AG09309 (cell line): ENCODE measurements at regions not wholly inside any gene's neighbourhood (a gene's known extent, or its start where the extent isn't known, plus 50 kb on each side); places are given as distances from the start of the nearest gene placed in this dataset.
A peak's percentile ranks its signal among the peaks of the same experiment; 100 is the strongest.

Source experiments
- DNase-seq: peaks from one replicate; pipeline ENCODE4 v3.0.0-alpha.2; 2010; ENCODE audit warnings: low read depth
- H3K4me3 ChIP-seq: 2 replicates; pipeline ENCODE4 v1.5.1; 2011; ENCODE audit warnings: mild to moderate bottlenecking, low read depth, low read length, moderate library complexity; ENCODE audit not compliant: control insufficient read depth
- TF ChIP-seq, protein P1 (sequence below): IDR thresholded peaks from 2 replicates; pipeline ENCODE4 v1.5.1; 2011; ENCODE audit warnings: mild to moderate bottlenecking, low read depth, low read length, inconsistent platforms; ENCODE audit not compliant: insufficient read depth, control insufficient read depth; ENCODE audit errors: missing control alignments

DNA sequence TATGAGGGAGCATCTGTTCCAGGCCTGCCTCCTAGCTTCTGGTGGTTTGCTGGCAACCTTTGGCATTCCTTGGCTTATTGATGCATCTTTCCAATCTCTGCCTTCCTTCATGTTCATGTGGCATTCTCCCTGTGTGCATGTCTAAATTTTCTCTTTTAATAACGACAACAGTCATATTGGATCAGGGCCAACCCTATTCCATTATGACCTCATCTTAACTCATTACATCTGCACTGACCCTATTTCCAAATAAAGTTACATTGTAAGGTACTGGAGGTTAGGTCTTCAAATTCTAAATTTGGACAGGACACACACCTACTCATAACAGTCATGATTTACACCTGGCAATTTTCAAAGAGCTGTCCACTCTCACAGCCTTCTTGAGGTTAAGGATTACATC lies 117.2 kb upstream of the FGGY start:
- no peak overlapping the region for H3K4me3 ChIP-seq
- TF ChIP-seq, protein P1, sequence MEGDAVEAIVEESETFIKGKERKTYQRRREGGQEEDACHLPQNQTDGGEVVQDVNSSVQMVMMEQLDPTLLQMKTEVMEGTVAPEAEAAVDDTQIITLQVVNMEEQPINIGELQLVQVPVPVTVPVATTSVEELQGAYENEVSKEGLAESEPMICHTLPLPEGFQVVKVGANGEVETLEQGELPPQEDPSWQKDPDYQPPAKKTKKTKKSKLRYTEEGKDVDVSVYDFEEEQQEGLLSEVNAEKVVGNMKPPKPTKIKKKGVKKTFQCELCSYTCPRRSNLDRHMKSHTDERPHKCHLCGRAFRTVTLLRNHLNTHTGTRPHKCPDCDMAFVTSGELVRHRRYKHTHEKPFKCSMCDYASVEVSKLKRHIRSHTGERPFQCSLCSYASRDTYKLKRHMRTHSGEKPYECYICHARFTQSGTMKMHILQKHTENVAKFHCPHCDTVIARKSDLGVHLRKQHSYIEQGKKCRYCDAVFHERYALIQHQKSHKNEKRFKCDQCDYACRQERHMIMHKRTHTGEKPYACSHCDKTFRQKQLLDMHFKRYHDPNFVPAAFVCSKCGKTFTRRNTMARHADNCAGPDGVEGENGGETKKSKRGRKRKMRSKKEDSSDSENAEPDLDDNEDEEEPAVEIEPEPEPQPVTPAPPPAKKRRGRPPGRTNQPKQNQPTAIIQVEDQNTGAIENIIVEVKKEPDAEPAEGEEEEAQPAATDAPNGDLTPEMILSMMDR = no peak
- no peak for DNase-seq

DNA sequence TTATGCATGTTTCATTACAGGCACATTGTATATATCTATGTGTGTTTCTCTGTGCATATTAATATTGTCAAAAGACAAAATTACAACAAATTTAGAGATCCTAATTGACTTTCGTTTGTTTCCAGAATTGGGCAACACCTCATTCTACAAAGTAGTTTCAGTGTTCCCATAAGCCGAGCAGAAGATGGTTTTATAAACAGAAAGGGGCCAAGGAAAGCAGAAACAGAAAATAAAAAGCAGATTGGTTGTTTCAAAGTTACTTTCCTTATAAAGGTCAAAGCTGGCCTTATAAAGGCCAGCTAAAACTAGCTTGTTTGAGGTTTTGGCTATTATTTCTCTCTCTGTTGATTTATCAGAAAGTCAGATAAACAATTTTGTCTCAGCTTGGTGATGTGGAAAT lies 116.2 kb upstream of the FGGY start:
- no peak for DNase-seq
- no peak overlapping the region for H3K4me3 ChIP-seq
- TF ChIP-seq, protein P1 = no peak

DNA sequence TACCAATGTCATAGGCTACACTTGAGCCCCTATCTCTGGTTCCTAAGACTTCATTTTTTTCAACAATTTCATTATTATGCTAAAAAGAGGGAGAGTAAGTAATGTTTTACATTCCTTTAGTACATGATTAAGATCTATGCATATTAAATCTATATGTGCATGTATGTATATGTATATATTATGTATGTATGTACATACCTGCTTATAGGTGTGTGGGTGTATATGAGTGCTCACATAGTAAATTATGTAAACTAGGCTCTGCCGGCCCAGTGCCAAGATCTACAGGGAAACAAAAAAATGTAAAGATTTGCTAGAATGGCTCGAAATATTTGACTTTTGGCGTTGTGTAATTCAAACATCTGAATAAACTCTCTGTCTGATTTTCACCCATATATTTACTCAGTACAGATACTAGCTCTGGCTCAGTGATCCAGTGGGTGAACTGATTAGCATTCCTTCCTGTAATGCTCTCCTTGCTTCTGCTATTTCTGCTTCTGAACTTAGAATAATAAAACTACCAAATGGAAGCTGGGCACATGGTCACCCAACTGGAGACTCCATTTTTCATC lies 113.1 kb upstream of the FGGY start:
- DNase-seq = no peak
- H3K4me3 ChIP-seq = no peak overlapping the region
- TF ChIP-seq, protein P1 = no peak

DNA sequence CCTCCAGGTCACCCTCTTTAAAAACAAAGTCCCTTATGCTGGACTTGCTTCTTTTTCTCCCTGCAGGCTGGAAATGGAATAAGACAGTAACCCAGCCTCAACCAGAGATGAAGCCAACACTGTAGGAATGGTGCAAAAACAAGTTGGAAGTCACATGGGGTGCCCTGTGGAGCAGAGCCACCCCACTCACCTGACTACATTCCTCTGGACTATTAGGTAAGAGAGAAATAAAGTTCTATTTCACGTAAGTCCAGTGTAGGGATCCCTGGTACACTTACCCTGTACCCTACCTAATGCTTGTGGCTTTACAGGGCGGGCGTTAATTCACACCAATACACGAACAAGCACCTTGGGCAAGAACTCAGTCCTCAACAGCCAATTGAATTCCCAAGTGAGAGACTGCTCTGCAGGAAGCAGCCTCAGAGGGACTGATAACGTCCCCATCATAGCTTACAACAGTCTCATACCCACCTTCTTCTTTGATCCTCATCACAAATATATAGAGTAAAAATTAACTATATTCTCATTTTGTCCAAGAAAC lies 112.5 kb upstream of the FGGY start:
- DNase-seq = no peak
- no peak overlapping the region for H3K4me3 ChIP-seq
- TF ChIP-seq, protein P1 = no peak

DNA sequence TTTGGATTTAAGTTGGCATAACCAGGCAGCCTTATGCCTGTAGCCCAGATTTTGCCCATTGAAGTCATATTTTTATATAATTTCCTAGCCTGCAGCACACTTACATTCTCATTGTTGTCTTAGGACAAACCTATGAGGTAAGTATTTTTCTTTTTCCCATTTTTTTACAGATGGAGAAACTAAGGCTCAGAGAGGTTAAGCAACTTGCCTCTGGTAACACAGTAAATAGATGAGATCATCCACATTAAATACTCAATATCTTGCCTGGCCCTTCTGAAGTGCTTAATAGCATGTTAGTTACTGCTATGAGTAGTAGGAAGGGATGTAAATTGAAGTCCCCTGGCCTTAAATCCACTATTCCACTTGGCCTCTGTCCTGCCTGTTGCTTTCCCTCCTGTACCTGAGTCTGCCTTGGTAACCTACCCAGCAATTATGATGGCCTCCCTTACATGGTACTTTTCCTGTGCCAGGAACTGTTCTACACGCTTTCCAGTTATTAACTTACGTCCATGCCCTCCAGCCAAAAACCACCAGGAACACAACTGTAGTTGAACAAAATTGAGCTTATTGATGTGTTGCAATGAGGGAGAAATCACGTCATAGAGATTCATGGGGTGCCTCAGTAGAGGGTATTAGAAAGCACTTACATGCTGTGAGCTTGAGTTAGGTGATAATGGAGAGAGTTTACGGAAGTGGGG lies 111.6 kb upstream of the FGGY start:
- no peak for DNase-seq
- H3K4me3 ChIP-seq = no peak overlapping the region
- TF ChIP-seq, protein P1 = no peak

DNA sequence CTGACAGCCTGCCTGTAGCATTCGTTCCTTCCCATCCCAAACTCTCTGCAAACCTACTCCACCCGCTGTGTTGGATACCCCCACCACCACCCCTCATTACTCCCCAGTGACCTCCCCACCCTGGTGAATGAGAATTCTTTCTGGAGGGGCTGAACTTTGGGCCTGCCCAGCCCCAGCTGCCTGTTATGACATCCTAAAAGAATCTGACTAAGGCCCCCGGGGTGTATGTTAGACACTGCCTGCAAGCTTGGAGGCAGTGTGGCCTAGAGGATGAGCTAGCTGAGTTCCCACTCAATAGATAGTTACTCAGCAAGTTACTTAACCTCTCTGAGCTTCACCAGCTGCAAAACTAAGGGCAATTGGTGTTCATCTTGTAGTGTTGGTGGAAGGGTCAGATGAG lies 110.2 kb upstream of the FGGY start:
- TF ChIP-seq, protein P1 = peak; percentile 39
- H3K4me3 ChIP-seq = no peak overlapping the region
- no peak for DNase-seq
